GM18502 (cell line): ENCODE measurements at regions not wholly inside any gene's neighbourhood (a gene's known extent, or its start where the extent isn't known, plus 50 kb on each side); places are given as distances from the start of the nearest gene placed in this dataset.
"Not testable (repeated sequence)": the region's sequence is repeated elsewhere in the genome, so short reads cannot be mapped to it uniquely, and the experiment has no call there.

Experiments used
- ATAC-seq: cut with Tn5 transposase; IDR thresholded peaks from one replicate; pipeline ENCODE4 v1.9.1; 2021; ENCODE audit warnings: mild to moderate bottlenecking; ENCODE audit not compliant: unreplicated experiment, poor library complexity

DNA sequence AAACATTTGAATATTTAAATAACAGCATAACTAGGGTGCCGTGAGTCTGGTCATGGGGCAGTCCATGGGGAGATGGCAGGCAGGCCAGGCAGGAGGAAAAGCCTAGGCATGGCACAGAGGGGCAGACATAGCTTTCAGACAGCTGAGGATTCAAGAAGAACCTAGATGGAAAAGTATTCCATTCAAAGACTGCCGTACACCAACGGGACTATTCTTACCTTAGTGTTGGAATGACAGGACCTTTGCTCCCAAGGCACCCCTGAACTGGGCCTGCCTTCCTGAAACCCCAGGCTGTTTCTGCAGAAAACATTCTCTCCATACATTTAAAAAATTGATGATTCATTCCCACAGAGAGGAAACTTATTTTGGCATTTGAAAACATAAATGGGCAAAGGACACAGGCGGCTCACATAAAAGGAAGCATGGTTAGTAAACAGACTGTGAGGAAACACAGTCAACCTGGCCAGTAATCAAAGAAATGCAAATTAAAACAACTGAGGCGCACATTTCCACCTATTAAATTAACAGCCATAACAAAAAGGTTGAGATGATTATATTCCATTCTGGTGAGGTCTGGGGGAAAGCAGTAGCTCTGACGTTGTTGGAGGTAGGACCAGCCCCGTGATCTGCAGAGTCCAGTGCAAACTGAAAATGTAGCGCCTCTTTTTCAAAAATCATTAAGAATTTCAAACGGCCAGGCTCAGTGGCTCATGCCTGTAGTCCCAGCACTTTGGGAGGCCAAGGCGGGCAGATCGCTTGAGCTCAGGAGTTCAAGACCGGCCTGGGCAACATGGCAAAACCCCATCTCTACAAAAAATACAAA is 71.3 kb upstream of the SMAD3 start:
- ATAC-seq: no peak

DNA sequence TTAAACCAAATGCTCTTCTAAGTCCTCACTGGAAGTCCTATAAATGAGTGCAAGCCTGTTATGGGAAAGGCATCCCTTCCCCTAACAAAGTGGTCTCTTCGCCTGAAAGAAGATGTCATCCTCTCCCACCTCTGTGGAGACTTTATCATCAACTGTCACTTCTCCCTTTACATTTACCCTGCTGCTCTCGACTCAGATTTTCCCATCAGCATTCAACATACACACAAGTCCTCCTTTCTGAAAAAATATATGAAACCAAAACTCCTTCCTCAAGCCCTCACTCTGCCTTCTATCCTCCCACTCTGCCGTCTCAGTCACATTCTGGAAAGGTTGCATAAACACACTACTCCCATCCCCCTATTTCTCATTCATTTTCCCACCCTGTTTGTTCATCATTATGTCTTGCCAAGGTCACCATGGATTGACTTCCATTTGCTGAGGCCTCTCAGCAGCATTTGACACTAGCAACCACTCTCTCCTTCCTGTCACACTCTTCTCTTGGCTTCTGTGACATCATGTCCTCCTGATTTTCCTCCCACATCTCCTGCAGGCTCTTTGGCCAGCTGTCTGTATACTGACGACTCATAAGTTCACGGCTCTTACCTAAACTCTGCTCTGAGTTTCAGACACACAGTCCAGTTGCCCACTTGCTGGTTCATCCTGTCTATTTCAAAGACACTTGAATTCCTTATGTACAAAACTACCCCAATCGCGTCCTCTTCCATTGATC is 70.3 kb upstream of the SMAD3 start:
- no peak for ATAC-seq

DNA sequence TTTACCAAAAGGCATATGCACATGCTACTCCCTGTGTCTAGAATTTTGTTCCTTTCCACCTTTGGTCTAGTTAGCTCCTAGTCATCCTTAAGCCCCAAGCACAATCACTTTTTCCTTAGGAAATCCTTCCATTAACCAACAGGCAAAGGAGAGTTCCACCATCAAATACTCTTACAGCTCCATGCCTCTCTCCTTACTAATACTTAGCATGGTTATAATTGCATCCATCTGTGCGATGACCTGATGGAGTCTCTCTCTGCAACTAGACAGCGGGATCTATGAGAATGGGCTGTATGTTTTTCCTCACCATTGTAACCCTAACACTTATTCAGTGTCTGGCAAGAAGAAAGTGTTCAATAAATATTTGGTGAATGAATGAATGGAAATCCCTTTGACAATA is 69.3 kb upstream of the SMAD3 start:
- ATAC-seq: no peak

DNA sequence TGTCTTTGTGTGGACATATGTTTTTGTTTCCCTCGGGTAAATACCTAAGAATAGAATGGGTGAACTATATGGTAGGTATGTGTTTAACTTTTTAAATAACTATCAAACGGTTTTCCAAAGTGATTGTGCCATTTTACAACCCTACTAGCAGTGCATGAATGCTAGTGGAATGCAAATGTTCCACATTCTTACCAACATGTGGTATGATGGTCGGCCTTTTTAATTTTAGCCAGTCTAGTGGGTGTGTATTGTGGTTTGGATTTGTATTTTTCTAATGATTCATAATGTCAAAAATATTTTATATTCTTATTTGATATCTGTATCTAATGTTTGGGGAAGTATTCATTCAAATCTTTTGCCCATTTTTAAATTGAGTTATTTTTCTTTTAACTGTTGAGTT is 68.2 kb upstream of the SMAD3 start:
- ATAC-seq: no peak

DNA sequence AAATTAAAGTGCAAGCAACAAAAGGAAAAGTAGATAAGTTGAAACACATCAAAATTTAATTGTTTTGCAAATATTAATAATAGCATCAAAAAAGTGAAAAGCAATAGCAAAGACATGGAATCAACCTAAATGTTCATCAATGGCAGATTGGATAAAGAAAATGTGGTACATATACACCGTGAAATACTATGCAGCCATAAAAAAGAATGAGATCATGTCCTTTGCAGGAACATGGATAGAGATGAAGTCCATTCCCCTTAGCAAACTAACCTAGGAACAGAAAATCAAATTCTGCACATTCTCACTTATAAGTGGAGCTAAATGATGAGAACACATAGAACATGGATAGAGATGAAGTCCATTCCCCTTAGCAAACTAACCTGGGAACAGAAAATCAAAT is 67.2 kb upstream of the SMAD3 start:
- not testable (repeated sequence) for ATAC-seq

GRCh38 chr15:66999046-66999968 is 66.1 kb upstream of the SMAD3 start:
- ATAC-seq: no peak

DNA sequence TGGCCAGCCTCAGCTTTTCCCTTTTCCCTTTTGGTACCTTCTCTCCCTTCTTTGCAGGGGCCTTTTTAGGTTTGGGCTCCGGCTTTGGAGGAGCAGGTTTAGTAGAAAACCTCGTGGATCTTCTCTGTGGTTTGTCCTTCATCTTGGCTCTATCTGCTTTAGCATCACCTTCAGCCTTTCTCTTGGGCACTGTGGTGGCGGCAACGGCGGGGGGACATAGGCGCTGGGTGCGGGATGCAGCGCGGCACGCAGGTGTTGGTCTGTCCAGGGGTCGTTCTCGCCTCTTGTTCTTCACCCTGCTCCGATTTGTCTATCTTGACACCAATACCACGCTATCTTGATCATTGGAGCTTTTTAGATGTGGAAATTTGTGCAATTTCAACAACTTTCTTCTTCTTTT is 64.5 kb upstream of the SMAD3 start:
- ATAC-seq: no peak

DNA sequence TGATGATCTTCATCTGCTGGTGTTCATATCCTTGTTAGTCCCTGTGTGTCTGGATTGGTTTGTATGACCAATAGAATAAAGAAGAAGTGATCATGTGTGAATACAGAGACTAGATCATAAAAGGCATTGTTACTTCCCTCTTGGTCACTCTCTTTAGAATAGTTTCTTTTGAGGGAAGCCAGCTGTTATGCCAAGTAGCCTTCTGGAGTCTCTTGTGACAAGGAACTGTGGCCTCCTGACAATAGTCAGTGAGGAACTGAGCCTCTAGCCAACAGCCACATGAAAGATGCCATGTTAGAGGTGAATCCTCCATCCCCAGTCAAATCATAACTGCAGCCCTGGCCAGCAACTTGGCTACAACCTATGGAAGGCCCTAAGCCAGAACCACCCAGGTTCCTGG is 63.0 kb upstream of the SMAD3 start:
- ATAC-seq: no peak

GRCh38 chr15:67003586-67003985 is 61.8 kb upstream of the SMAD3 start:
- no peak for ATAC-seq

DNA sequence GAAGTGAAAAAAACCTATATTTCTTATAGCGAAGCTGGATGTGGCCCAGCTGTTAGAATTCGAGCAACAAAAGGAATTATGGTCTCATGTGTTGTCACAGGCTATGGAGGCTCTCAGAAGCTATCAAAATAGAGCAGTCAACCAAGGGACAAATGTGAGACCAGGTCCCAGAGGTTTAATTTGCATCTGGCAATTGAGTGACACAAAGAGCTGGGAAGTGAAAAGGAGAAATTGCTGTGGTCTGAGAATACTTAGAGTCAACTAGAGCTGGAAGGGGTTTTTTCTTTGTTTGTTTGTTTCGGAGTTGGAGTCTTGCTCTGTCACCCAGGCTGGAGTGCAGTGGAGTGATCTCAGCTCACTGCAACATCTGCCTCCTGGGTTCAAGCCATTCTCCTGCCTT is 61.3 kb upstream of the SMAD3 start:
- peak; percentile 47 for ATAC-seq

- no peak for ATAC-seq
Measured at GRCh38 chr15:67005294-67005996, 60.0 kb upstream of the SMAD3 start.

DNA sequence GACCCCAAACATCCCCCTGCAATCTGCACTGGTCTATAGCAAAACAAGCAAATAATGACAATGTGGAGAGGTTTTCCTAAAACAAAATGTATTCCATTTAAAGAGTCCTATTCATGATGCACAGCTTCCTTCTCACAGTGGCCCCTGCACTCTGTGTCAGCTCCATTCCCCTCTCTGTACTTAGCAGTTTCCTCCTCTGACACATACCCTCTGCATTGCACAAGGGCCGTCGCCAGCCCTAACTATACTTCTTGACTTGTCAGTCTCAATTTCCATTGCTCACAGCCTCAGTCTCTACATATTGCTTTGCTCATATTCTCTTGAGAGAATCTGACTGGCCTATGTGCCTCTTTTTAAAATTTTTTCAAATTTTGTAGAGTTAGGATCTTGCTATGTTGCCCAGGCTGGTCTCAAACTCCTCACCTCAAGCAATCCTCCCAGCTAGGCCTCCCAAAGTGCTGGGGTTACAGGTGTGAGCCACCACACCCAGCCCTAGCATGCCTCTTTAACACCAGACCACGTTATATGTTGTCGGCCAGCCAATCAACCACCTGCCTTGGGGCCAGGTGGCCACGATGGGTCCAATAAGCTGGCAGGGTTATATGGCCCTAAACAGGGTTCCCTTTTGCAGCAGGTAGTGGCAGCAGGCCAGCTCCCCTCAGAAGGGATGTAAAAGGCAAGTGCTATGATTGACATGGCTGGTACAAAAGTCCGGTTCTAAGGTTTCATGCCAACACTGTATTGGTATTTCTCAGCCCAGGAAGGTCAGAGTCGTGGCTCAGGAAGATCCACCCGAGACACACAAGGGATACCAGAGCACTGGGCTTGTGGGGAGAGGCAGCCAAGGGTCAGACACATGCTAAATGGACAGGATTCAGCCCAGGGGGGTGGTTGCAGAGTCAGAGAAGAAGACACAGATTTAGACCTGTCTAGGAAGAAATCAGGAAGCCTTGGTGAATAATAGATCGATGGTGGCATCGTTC is 59.0 kb upstream of the SMAD3 start:
- ATAC-seq: no peak

GRCh38 chr15:67009576-67010569 is 55.5 kb upstream of the SMAD3 start:
- ATAC-seq: no peak

- no peak for ATAC-seq
Measured at GRCh38 chr15:67010898-67011616, 54.3 kb upstream of the SMAD3 start.

DNA sequence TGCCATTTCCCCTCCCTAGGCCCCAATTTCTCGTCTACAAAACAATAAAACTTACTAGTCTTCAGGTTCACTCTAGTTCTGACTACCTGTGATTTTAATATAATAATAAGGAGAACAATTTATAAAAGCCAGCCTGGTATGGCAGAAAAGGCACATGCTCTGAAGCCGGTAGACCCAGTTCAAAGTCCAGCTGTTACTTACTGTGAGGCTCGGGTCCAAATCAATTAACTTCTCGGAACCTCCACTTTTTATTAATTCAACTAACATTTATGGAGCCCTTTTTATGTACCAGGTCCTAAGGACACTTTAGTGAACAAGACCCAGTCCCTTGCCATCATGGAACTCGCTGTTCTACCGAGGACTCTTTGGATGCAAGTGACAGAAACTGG is 53.8 kb upstream of the SMAD3 start:
- ATAC-seq: no peak

- ATAC-seq: no peak
Measured at GRCh38 chr15:67013696-67014095, 51.7 kb upstream of the SMAD3 start.
